IMR-90 (cell line): ENCODE measurements at regions not wholly inside any gene's neighbourhood (a gene's known extent, or its start where the extent isn't known, plus 50 kb on each side); places are given as distances from the start of the nearest gene placed in this dataset.

ENCODE experiments used
- ATAC-seq: fragments of 200-7000 bp; cut with Tn5 transposase; 2 replicates; pipeline ENCODE4 v1.9.1; 2020; ENCODE audit warnings: low read depth, mild to moderate bottlenecking, moderate library complexity
- BruUV-seq: library from RNA; stranded (reverse); fragments of 400-500 nt; replicated peaks from 2 replicates; lab custom pipeline; 2021; lab: Mats Ljungman, UMichigan
- CTCF ChIA-PET: fragments of 300-600 bp; formaldehyde crosslinking; extraction: SDS; loops from one replicate; lab custom pipeline; 2021; ENCODE audit warnings: antibody characterized with exemption; lab: Yijun Ruan, JAX
- POLR2A ChIA-PET: fragments of 300-600 bp; sonication (Branson Sonifier 250); formaldehyde crosslinking; loops from one replicate; lab custom pipeline; 2022; ENCODE audit warnings: antibody characterized with exemption; ENCODE audit not compliant: unreplicated experiment; lab: Charles Lee
- DNase-seq: peaks from one replicate; pipeline ENCODE4 v3.0.0; 2013
- H2AFZ ChIP-seq: replicated peaks from 2 replicates; pipeline ENCODE3; 2013; ENCODE audit warnings: low read length, mild to moderate bottlenecking; ENCODE audit not compliant: poor library complexity
- H2AK5ac ChIP-seq: 2 replicates; pipeline ENCODE4 v1.6.1; 2013; ENCODE audit warnings: low read depth, low read length, inconsistent platforms
- H2AK9ac ChIP-seq: replicated peaks from 2 replicates; pipeline ENCODE3; 2013; ENCODE audit warnings: mild to moderate bottlenecking, low read depth, low read length, moderate library complexity; ENCODE audit not compliant: poor library complexity
- H2BK120ac ChIP-seq: 2 replicates; pipeline ENCODE4 v1.6.1; 2013; ENCODE audit warnings: low read depth, low read length, inconsistent platforms
- H2BK15ac ChIP-seq: 3 replicates; pipeline ENCODE4 v1.6.1; 2013; ENCODE audit warnings: low read depth, low read length, inconsistent platforms
- H2BK20ac ChIP-seq: 2 replicates; pipeline ENCODE4 v1.6.1; 2013; ENCODE audit warnings: low read depth, mild to moderate bottlenecking, inconsistent platforms, low read length, moderate library complexity
- H2BK5ac ChIP-seq: 2 replicates; pipeline ENCODE4 v1.6.1; 2013; ENCODE audit warnings: mild to moderate bottlenecking, low read depth, low read length, inconsistent platforms; ENCODE audit not compliant: poor library complexity, severe bottlenecking
- H3K14ac ChIP-seq: replicated peaks from 2 replicates; pipeline ENCODE4 v1.6.1; 2013; ENCODE audit warnings: low read depth, low read length, inconsistent platforms
- H3K18ac ChIP-seq: 2 replicates; pipeline ENCODE4 v1.6.1; 2013; ENCODE audit warnings: low read depth, low read length, control low read depth
- H3K23ac ChIP-seq: 2 replicates; pipeline ENCODE4 v1.6.1; 2013; ENCODE audit warnings: low read depth, low read length, inconsistent platforms
- H3K27ac ChIP-seq: 2 replicates; pipeline ENCODE4 v1.5.1; 2013; ENCODE audit warnings: mild to moderate bottlenecking, control low read depth, low read length; ENCODE audit not compliant: insufficient read depth
- H3K27me3 ChIP-seq: 2 replicates; pipeline ENCODE4 v1.6.1; 2013; ENCODE audit warnings: low read length; ENCODE audit not compliant: control insufficient read depth, insufficient read depth
- H3K36me3 ChIP-seq: 2 replicates; pipeline ENCODE4 v1.6.1; 2013; ENCODE audit warnings: low read length, mixed read lengths; ENCODE audit not compliant: control insufficient read depth, insufficient read depth
- H3K4ac ChIP-seq: 2 replicates; pipeline ENCODE4 v1.6.1; 2013; ENCODE audit warnings: low read depth, low read length, inconsistent platforms
- H3K4me1 ChIP-seq: 2 replicates; pipeline ENCODE4 v1.6.1; 2013; ENCODE audit warnings: low read length, mixed read lengths; ENCODE audit not compliant: control insufficient read depth, insufficient read depth
- H3K4me2 ChIP-seq: 2 replicates; pipeline ENCODE4 v1.6.1; 2013; ENCODE audit warnings: low read depth, mild to moderate bottlenecking, control low read depth, low read length, moderate library complexity
- H3K4me3 ChIP-seq: 2 replicates; pipeline ENCODE4 v1.5.1; 2013; ENCODE audit warnings: low read depth, mild to moderate bottlenecking, control low read depth, low read length, moderate library complexity; ENCODE audit not compliant: insufficient read depth
- H3K56ac ChIP-seq: 2 replicates; pipeline ENCODE4 v1.6.1; 2013; ENCODE audit warnings: low read length, inconsistent platforms; ENCODE audit not compliant: insufficient read depth; ENCODE audit errors: extremely low read depth
- H3K79me1 ChIP-seq, 2 experiments: 2 replicates each; pipeline ENCODE4 v1.6.1; 2013; ENCODE audit warnings: low read length in 2 of 2, inconsistent platforms in 1 of 2, low read depth in 1 of 2
- H3K9ac ChIP-seq: 2 replicates; pipeline ENCODE4 v1.6.1; 2013; ENCODE audit warnings: low read depth, low read length, control low read depth
- H3K9me1 ChIP-seq: 2 replicates; pipeline ENCODE4 v1.6.1; 2013; ENCODE audit warnings: low read length, inconsistent platforms; ENCODE audit not compliant: insufficient read depth
- H3K9me3 ChIP-seq: 2 replicates; pipeline ENCODE4 v1.6.1; 2013; ENCODE audit warnings: low read length; ENCODE audit not compliant: control insufficient read depth, insufficient read depth
- H4K20me1 ChIP-seq: 2 replicates; pipeline ENCODE4 v1.6.1; 2013; ENCODE audit warnings: low read length, inconsistent platforms; ENCODE audit not compliant: insufficient read depth
- H4K5ac ChIP-seq: 2 replicates; pipeline ENCODE4 v1.6.1; 2013; ENCODE audit warnings: mild to moderate bottlenecking, low read depth, low read length, control low read depth
- H4K8ac ChIP-seq, 2 experiments: 2 replicates each; pipeline ENCODE4 v1.6.1; 2013; ENCODE audit warnings: low read depth in 2 of 2, low read length in 2 of 2, control low read depth in 1 of 2, inconsistent platforms in 1 of 2
- H4K91ac ChIP-seq: 2 replicates; pipeline ENCODE4 v1.6.1; 2013; ENCODE audit warnings: low read depth, low read length, inconsistent platforms; ENCODE audit not compliant: insufficient read depth
- BHLHE40 ChIP-seq: fragments of 150-350 bp; IDR thresholded peaks from 2 replicates; pipeline ENCODE4 v1.6.1; 2016; ENCODE audit warnings: mild to moderate bottlenecking, low read depth, low read length
- CEBPB ChIP-seq: IDR thresholded peaks from 2 replicates; pipeline ENCODE4 v1.6.1; 2012; ENCODE audit warnings: low read depth, low read length, improper control_type of control experiment
- FOS ChIP-seq: fragments of 150-350 bp; IDR thresholded peaks from 2 replicates; pipeline ENCODE4 v1.6.1; 2016; ENCODE audit warnings: low read depth, low read length
- MAFK ChIP-seq: IDR thresholded peaks from 2 replicates; pipeline ENCODE4 v1.6.1; 2012; ENCODE audit warnings: low read depth, low read length, improper control_type of control experiment
- MXI1 ChIP-seq: IDR thresholded peaks from 2 replicates; pipeline ENCODE4 v1.6.1; 2012; ENCODE audit warnings: low read depth, mild to moderate bottlenecking, low read length, moderate library complexity, borderline replicate concordance
- NFE2L2 ChIP-seq: fragments of 150-350 bp; IDR thresholded peaks from 2 replicates; pipeline ENCODE4 v1.6.1; 2016; ENCODE audit warnings: low read depth, mild to moderate bottlenecking, low read length
- POLR2A ChIP-seq: IDR thresholded peaks from 2 replicates; pipeline ENCODE4 v1.6.1; 2012; ENCODE audit warnings: mild to moderate bottlenecking, low read depth, low read length
- RFX5 ChIP-seq: IDR thresholded peaks from 2 replicates; pipeline ENCODE4 v1.8.0; 2012; ENCODE audit warnings: low read depth, mild to moderate bottlenecking, low read length, moderate library complexity
- USF2 ChIP-seq: fragments of 150-350 bp; IDR thresholded peaks from 2 replicates; pipeline ENCODE4 v1.6.1; 2017; ENCODE audit warnings: mild to moderate bottlenecking, antibody characterized with exemption, low read length, low read depth
- WGBS, 2 experiments: methylation state at CpG; one replicate each; pipeline versions ENCODE4 v1.1.5 to v1.1.7; 2013; ENCODE audit warnings: missing lambda C conversion rate in 2 of 2; ENCODE audit not compliant: insufficient read length in 1 of 2; ENCODE audit errors: extremely low coverage in 2 of 2; 5-methylcytosine and 5-hydroxymethylcytosine counted together
- dilution Hi-C: fragments of 300-500 bp; cut with HindIII; formaldehyde crosslinking; loops from one replicate; pipeline ENCODE4 v1.14.3; 2018; ENCODE audit warnings: low sequenced_read_pairs; ENCODE audit not compliant: unreplicated experiment
- in situ Hi-C: fragments of 300-500 bp; cut with MboI; formaldehyde crosslinking; loops from 3 replicates; pipeline ENCODE4 v1.14.3; 2019; ENCODE audit warnings: low sequenced_read_pairs, inconsistent platforms, mixed read lengths
- intact Hi-C: fragments of 100-400 bp; cut with micrococcal nuclease; formaldehyde crosslinking; loops from 2 replicates; pipeline ENCODE4 v1.10.0; 2022
- TF ChIP-seq, protein P1 (sequence below): fragments of 150-350 bp; IDR thresholded peaks from 2 replicates; pipeline ENCODE4 v1.6.1; 2016; ENCODE audit warnings: low read depth, mild to moderate bottlenecking, low read length, moderate library complexity, borderline replicate concordance

DNA sequence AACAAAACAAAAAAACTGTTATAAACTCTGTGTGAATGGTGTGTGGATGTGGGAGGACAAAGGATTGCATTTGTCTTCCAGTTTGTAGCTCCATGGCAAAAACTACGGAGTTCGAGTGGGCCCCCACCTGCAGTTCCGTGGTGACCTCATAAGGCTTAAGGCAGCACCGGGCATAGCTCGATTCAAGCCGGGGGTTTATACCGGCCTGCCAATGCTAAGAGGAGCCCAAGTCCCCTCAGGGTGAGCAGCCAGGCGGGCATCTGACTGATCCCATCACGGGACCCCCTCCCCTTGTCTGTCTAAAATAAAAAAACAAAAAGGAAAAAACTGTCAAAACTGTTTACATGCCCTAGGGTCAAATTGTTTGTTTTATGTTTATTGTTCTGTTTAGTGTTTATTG is 463.2 kb upstream of the HTR1E start:
- no peak overlapping the region for H2BK20ac ChIP-seq
- H3K27ac ChIP-seq = no peak overlapping the region
- H2AFZ ChIP-seq = no peak overlapping the region
- H4K20me1 ChIP-seq = no peaks in the 10 kb centered on the region
- H3K23ac ChIP-seq = no peak overlapping the region
- H3K36me3 ChIP-seq = no peaks in the 10 kb centered on the region
- no peak overlapping the region for H3K4me2 ChIP-seq
- intact Hi-C loops (no loop called here), dilution Hi-C loops (no loop called here), in situ Hi-C loops (no loop called here)
- no peak overlapping the region for H4K5ac ChIP-seq
- DNase-seq (no peak), ATAC-seq (no peak)
- no TSS peak for BruUV-seq
- no peak for TF ChIP-seq MXI1
- no peak for TF ChIP-seq BHLHE40
- TF ChIP-seq RFX5 = no peak
- no peak for TF ChIP-seq USF2
- no peak for TF ChIP-seq FOS
- no peak for TF ChIP-seq MAFK
- TF ChIP-seq CEBPB = no peak
- no peak for TF ChIP-seq POLR2A
- TF ChIP-seq, protein P1, sequence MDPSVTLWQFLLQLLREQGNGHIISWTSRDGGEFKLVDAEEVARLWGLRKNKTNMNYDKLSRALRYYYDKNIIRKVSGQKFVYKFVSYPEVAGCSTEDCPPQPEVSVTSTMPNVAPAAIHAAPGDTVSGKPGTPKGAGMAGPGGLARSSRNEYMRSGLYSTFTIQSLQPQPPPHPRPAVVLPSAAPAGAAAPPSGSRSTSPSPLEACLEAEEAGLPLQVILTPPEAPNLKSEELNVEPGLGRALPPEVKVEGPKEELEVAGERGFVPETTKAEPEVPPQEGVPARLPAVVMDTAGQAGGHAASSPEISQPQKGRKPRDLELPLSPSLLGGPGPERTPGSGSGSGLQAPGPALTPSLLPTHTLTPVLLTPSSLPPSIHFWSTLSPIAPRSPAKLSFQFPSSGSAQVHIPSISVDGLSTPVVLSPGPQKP = no peak
- no peak for TF ChIP-seq NFE2L2
- no peak overlapping the region for H3K14ac ChIP-seq
- WGBS, 2 experiments = no CpG with 5 or more reads among the region's 9 CpGs
- no peak overlapping the region for H3K4me3 ChIP-seq
- CTCF ChIA-PET = no interaction called here
- H3K4ac ChIP-seq = no peak overlapping the region
- H3K18ac ChIP-seq = no peak overlapping the region
- no peak overlapping the region for H2AK9ac ChIP-seq
- H3K56ac ChIP-seq = no peak overlapping the region
- no peaks in the 10 kb centered on the region for H3K9me1 ChIP-seq
- H4K8ac ChIP-seq = no peak overlapping the region
- no peak overlapping the region for H3K9ac ChIP-seq
- no peak overlapping the region for H2BK120ac ChIP-seq
- H2BK15ac ChIP-seq = no peak overlapping the region
- no peaks in the 10 kb centered on the region for H3K4me1 ChIP-seq
- H2AK5ac ChIP-seq = no peak overlapping the region
- no peaks in the 10 kb centered on the region for H3K27me3 ChIP-seq
- H3K79me1 ChIP-seq = no peaks in the 10 kb centered on the region
- no peak overlapping the region for H4K91ac ChIP-seq
- POLR2A ChIA-PET = no interaction called here
- peaks cover 28% of the 10 kb centered on the region for H3K9me3 ChIP-seq
- no peak overlapping the region for H2BK5ac ChIP-seq
